Esophagus (tissue), 2 donors: ENCODE measurements at regions not wholly inside any gene's neighbourhood (a gene's known extent, or its start where the extent isn't known, plus 50 kb on each side); places are given as distances from the start of the nearest gene placed in this dataset.
A peak's percentile ranks its signal among the peaks of the same experiment; 100 is the strongest.

Experiments
- H3K27ac ChIP-seq, 2 donors: one replicate each; pipeline ENCODE4 v1.5.1; 2013; ENCODE audit warnings: low read depth in 2 of 2, mild to moderate bottlenecking in 2 of 2, inconsistent platforms in 1 of 2, low read length in 1 of 2, moderate library complexity in 1 of 2
- H3K27me3 ChIP-seq, 2 donors: one replicate each; pipeline ENCODE4 v1.6.1; 2013; ENCODE audit warnings: low read length in 2 of 2, control low read depth in 1 of 2, mild to moderate bottlenecking in 1 of 2; ENCODE audit not compliant: insufficient read depth in 2 of 2, control insufficient read depth in 1 of 2
- H3K36me3 ChIP-seq, 2 donors: one replicate each; pipeline ENCODE4 v1.6.1; 2013; ENCODE audit warnings: low read length in 1 of 2; ENCODE audit not compliant: control insufficient read depth in 2 of 2, insufficient read depth in 2 of 2
- H3K4me1 ChIP-seq, 2 donors: one replicate each; pipeline ENCODE4 v1.6.1; 2013; ENCODE audit warnings: low read length in 1 of 2; ENCODE audit not compliant: control insufficient read depth in 2 of 2, insufficient read depth in 2 of 2
- H3K4me3 ChIP-seq, 2 donors: one replicate each; pipeline ENCODE4 v1.5.1; 2013; ENCODE audit warnings: low read length in 2 of 2, mild to moderate bottlenecking in 2 of 2, low read depth in 1 of 2, moderate library complexity in 1 of 2
- H3K9me3 ChIP-seq, 2 donors: one replicate each; pipeline ENCODE4 v1.6.1; 2013; ENCODE audit warnings: mild to moderate bottlenecking in 2 of 2, low read depth in 1 of 2, low read length in 1 of 2, moderate library complexity in 1 of 2; ENCODE audit not compliant: control insufficient read depth in 2 of 2, insufficient read depth in 1 of 2
- WGBS, 2 donors: extraction: QIAGEN DNeasy Blood & Tissue Kit; methylation state at CpG; one replicate each; pipeline ENCODE4 v1.1.7; 2013; 5-methylcytosine and 5-hydroxymethylcytosine counted together
- donor health status: healthy with polysubstance abuse.
- donor health status: Bipolar disorder and iron deficiency.

DNA sequence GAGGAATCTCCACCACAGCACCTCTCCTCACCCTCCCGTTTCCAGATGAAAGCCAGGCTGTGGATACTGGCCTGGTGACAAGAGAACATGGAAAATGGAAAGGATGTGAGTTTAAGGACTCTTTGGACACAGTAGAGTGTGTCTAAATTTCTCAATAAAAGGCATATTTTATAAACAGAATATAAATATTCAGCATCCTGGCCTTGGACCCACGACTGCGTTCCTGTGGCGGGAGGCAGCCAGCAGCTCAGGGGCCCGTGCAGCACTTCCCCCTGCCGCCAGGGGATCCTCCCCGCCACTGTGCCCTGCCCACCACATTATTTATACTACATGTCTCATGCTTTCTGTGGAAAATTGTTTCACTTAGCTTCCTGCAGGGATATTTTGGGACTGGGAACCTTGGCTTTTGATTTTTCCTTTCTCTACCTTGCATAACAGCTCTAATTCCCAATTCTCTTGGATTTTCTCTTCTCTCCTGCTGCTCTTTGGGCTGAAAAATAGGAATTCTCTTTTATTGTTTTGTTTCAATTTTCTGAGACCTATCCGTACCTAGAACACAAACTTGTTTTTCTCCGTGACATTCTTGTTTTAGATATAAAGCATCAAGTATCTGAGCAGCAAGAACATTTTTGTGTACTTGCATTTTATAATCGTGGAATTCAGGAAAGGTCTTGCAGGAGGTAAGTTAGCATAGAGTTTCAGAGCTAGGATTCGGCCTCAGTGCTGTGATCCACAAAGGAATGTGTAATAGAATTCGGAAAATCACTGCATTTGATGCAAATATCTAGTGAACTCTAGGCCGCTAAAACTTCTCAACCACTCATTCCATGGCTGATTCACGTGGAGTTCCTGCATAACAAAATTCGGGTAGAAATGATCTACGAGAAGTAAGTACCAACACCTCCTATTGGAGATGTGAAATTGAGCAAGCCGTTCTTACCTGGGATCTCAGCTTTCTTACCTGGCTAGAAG, 107.7 kb upstream of the SPATA13 start:
- Histone ChIP-seq H3K4me3 (no peak overlapping the region), H3K9me3 (no peaks in the 10 kb centered on the region), H3K4me1 (peaks cover 0 to 11% of the 10 kb centered on the region in 2 donors), H3K36me3 (no peaks in the 10 kb centered on the region), H3K27ac (peak overlapping the region in 1 of 2 donors; percentile 9), H3K27me3 (no peaks in the 10 kb centered on the region)
- WGBS, 2 donors: 32 to 37% methylated on average over 16 to 17 of the region's 17 CpGs

DNA sequence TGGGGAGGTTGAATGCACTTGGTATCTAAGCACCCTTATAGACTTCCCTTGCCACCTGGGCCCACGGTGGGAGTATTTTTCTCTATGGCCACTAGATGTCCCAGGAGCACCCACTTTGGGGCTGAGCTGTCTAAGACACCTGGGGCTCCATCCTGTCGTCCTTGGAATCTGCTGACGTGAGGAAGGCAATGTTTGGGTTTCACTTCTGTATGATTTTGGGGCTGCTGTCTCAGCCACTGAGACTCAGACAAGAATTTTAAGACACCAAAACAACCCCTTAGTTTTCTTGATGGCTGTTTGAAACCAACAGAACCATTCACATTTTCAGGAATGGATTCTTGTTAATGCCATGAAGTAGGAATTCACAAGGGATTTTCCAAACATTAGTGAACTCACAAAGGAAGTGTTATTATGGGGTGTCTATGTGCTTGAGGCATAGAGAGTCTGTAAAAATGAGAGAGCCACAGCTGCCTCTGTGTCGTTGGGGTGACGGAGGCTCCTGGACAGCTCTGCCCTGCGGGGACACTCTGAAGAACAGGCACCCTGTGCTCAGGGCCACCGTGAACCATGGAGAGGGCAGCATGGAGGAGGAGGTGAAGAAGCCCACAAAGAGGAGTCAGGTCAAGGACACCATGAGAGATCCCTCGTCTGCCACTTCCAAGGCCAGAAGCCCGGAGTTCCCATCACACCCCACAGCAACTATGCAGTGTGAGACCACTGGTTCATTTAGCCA, 106.8 kb upstream of the SPATA13 start:
- WGBS, 2 donors: 56 to 60% methylated on average over 9 of the region's 9 CpGs
- no peaks in the 10 kb centered on the region for H3K36me3 ChIP-seq
- H3K27ac ChIP-seq: no peak overlapping the region
- H3K27me3 ChIP-seq: no peaks in the 10 kb centered on the region
- H3K4me3 ChIP-seq: no peak overlapping the region
- H3K4me1 ChIP-seq: peaks cover 0 to 11% of the 10 kb centered on the region in 2 donors
- H3K9me3 ChIP-seq: no peaks in the 10 kb centered on the region

DNA sequence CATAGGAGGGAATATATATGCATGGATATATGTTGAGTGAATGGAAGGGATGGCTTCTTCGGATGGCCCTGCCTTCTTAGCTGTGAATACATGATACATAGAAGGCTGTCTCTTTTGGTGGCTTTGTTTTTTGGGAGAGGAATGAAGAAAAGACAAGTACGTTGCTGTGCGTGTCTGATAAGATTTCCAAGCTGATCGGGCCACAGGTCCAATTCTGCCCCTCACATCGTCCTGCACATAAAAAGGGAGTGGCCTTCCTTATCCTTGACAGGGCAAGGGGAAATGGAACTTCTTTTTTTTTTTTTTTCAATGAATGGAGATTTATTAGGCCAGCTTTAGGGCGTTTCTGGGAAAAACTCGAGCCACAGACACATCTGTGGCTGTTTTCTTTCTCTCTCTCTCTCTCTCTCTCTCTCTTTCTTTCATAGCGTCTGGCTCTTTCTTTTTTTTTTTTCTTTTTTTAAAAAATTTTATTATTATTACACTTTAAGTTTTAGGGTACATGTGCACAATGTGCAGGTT, 103.8 kb upstream of the SPATA13 start:
- H3K27ac ChIP-seq: no peak overlapping the region
- WGBS, 2 donors: 74 to 83% methylated on average over 8 of the region's 8 CpGs
- H3K27me3 ChIP-seq: no peaks in the 10 kb centered on the region
- H3K9me3 ChIP-seq: no peaks in the 10 kb centered on the region
- no peaks in the 10 kb centered on the region for H3K4me1 ChIP-seq
- no peaks in the 10 kb centered on the region for H3K36me3 ChIP-seq
- H3K4me3 ChIP-seq: no peak overlapping the region

DNA sequence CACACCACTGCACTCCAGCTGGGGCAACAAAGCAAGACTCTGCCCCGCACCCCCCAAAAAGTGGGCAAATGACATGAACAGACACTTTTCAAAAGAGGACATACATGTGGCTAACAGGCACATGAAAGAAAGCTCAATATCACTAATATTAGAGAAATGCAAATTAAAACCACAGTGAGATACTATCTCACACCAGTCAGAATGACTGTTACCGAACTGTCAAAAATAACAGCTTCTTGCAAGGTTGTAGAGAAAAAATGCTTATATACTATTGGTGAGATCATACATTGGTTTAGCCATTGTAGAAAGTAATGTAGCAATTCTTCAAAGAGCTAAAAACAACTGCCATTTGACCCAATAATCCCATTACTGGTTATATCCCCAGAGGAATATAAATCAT, 99.5 kb upstream of the SPATA13 start:
- no peak overlapping the region for H3K4me3 ChIP-seq
- 80 to 93% methylated on average over 2 of the region's 2 CpGs for WGBS, 2 donors
- H3K27me3 ChIP-seq: no peaks in the 10 kb centered on the region
- no peak overlapping the region for H3K27ac ChIP-seq
- H3K36me3 ChIP-seq: no peaks in the 10 kb centered on the region
- H3K9me3 ChIP-seq: no peaks in the 10 kb centered on the region
- peaks cover 0 to 2% of the 10 kb centered on the region in 2 donors for H3K4me1 ChIP-seq

DNA sequence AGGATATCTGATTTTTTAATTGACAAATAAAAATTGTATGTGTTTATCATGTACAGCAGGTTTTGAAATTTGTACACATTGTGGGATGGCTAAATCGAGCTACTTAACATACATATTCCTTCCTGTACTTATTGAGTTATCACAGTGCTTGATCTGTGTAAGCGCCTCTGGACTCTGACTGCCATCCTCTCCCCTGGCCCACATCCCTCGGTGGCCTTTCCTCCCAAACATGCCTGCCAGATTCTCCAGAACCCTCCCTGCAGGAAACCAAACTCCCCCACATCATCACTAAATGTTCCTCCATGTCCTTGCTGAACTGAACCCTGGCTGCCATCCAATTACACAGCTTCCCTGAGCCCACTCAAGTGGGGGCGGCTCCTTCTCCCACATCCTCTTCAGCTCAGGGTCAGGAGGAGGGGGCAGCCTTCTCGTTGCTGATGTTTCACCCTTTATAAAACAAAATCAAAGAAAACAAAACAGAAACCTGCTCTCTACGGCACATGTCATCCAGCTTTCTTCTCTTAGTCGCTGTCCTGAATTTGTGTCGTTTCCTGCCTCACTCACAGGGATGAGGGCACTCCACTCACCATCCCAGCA, 97.1 kb upstream of the SPATA13 start:
- Histone ChIP-seq H3K27ac (no peak overlapping the region), H3K4me3 (no peak overlapping the region)
- WGBS, 2 donors: 55 to 57% methylated on average over 8 of the region's 8 CpGs

DNA sequence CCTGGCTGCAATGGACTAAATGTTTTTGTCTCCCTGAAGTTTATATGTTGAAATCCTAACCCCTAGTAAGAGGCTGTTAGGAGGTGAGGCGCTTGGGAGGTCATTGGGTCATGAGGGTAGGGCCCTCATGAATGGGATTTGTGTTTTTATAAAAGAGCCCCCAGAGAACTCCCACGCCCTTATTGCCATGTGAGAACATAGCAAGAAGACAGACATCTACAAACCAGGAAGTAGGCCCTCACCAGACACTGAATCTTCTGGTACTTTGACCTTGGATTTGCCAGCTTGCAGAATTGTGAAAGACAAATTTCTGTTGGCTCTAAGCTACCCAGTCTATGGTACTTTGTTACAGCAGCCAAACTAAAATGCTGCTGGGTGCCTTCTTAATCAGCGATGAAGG, 96.1 kb upstream of the SPATA13 start:
- Histone ChIP-seq H3K9me3 (no peaks in the 10 kb centered on the region), H3K4me1 (peaks cover 0 to 5% of the 10 kb centered on the region in 2 donors), H3K27ac (no peak overlapping the region), H3K27me3 (no peaks in the 10 kb centered on the region), H3K4me3 (no peak overlapping the region), H3K36me3 (no peaks in the 10 kb centered on the region)
- WGBS, 2 donors: 92 to 96% methylated on average over 3 of the region's 3 CpGs

More for the DNA sequence above, 97.1 kb upstream of the SPATA13 start:
- Histone ChIP-seq H3K27me3 (no peaks in the 10 kb centered on the region), H3K4me1 (peaks cover 0 to 5% of the 10 kb centered on the region in 2 donors), H3K36me3 (no peaks in the 10 kb centered on the region), H3K9me3 (no peaks in the 10 kb centered on the region)

DNA sequence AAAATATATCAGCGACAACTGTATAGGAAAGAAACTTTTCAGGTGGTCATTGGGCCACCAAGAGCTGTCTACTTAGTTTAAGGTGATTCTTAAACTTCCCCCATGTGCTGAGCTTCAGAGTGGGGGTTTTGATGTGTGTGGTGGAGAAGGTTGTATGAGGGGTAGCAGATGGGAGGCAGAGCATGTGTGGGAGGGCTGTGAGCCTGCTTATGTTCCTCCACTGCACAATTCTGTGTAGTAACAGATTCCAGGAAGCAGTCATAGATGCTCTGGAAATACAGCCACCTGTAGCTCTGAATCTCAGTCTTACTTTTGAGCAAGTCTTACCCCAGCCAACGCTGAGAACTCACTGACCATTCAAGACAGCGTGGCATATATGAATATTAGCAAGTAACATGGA, 95.3 kb upstream of the SPATA13 start:
- Histone ChIP-seq H3K4me3 (no peak overlapping the region), H3K27ac (no peak overlapping the region), H3K4me1 (peaks cover 0 to 5% of the 10 kb centered on the region in 2 donors), H3K27me3 (no peaks in the 10 kb centered on the region), H3K36me3 (no peaks in the 10 kb centered on the region), H3K9me3 (no peaks in the 10 kb centered on the region)
- WGBS, 2 donors: 65% methylated on average over 3 of the region's 3 CpGs

DNA sequence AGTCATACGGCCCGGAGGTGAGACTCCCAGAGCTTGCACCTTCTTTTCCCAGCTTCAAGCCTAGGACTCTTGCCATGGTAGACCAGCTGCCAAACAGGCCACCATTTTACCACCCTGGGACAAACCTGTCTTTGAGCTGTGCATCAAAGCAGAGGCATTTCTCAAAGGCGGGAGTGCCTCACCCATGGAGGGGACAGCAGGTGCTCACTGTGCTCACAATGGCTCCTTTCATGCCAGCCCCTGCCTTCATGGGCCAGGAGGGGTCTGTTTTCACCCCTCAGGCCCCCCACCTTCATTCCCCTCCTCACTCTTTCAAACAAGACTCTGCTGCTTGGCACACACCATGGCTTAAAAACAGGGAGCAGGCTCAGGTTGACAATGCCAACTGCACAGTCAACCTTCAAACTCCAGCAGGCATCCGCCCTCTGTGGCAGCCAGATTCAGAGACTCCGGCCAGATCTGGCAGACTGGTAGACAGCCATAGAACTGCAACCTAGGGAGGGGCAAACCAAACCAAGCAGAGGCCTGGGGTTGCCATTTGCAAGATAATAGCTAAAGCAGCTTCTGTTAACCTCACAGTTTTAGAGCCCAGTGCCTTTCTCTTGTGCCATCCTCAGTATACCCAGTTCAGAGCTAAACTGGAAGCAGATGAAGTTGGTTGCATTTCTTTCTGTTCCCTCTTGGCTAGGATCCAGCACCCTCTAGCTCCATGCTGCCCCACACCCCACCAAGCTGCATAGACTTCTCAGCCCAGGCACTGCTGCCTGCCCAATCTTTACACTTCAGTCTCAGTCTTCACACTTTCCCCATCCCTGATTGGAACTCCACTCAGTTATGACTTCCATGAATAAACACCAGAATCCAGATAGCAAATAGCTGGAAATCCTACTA, 93.9 kb upstream of the SPATA13 start:
- Histone ChIP-seq H3K27ac (no peak overlapping the region), H3K4me1 (peaks cover 0 to 5% of the 10 kb centered on the region in 2 donors), H3K9me3 (no peaks in the 10 kb centered on the region), H3K36me3 (no peaks in the 10 kb centered on the region), H3K27me3 (no peaks in the 10 kb centered on the region), H3K4me3 (no peak overlapping the region)
- WGBS, 2 donors: 78 to 82% methylated on average over 5 of the region's 5 CpGs
